ENCODE measurements at regions not wholly inside any gene's neighbourhood (a gene's known extent, or its start where the extent isn't known, plus 50 kb on each side); places are given as distances from the start of the nearest gene placed in this dataset.

DNA sequence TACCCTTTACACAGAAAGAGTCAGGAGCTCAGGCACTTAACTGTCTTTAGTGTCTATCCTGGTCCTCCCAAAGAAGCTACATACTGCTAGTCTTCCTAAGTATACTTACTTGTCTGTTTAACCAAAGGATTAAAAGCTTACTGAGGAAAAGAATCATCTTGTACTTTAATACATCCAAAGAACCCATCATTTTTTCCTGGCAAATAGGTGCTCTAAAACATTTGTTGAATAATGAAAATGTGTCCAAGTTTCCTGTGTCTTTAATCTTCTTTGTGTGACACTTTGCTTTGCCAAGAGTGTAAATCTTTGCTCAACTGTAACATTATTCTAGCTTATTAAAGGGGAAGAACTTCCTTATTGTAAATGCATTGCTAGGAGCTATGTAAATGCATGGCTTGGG, 519.2 kb downstream of the OTOL1 start:
- Mint-ChIP-seq H3K4me1 (ENCODE audit: low read depth) (no peaks in the 10 kb centered on the region), H3K4me3 (no peak overlapping the region), H3K27me3 (no peaks in the 10 kb centered on the region), H3K9me3 (peaks cover 11% of the 10 kb centered on the region), H3K36me3 (ENCODE audit: low read depth) (no peaks in the 10 kb centered on the region), H3K27ac (no peak overlapping the region)
- intact Hi-C loops (cut with micrococcal nuclease) = no loop called here

DNA sequence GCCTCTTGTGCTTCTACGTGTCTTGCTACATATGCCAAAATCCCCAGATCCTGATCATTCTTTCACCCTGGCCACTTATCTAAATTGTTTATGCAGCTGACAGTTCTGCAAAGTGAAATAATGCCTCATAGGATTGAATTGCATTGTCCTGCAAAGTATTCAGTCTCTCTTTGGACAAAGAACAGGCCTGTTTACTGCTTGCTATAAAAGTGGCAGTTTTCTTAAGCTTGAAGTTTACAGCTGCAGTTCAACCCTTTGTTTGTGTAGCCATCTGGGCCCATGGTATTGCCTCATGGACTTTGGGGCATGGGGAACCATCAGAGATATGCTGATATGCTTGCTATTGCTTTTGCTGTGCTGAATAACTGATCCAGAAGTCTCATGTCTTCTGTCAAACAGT, 523.2 kb downstream of the OTOL1 start:
- Mint-ChIP-seq H3K36me3 (ENCODE audit: low read depth) (no peaks in the 10 kb centered on the region), H3K4me1 (ENCODE audit: low read depth) (no peaks in the 10 kb centered on the region), H3K27ac (no peak overlapping the region), H3K9me3 (peaks cover 11% of the 10 kb centered on the region), H3K27me3 (no peaks in the 10 kb centered on the region), H3K4me3 (no peak overlapping the region)
- intact Hi-C loops (cut with micrococcal nuclease) = no loop called here

- no peak overlapping the region for H3K27ac Mint-ChIP-seq
- no peaks in the 10 kb centered on the region for H3K36me3 Mint-ChIP-seq (ENCODE audit: low read depth)
- no peak overlapping the region for H3K4me3 Mint-ChIP-seq
- peaks cover 11% of the 10 kb centered on the region for H3K9me3 Mint-ChIP-seq
- no peaks in the 10 kb centered on the region for H3K4me1 Mint-ChIP-seq (ENCODE audit: low read depth)
- no peaks in the 10 kb centered on the region for H3K27me3 Mint-ChIP-seq
- intact Hi-C loops (cut with micrococcal nuclease) = no loop called here
Measured at GRCh38 chr3:162021206-162021605, 524.6 kb downstream of the OTOL1 start.

DNA sequence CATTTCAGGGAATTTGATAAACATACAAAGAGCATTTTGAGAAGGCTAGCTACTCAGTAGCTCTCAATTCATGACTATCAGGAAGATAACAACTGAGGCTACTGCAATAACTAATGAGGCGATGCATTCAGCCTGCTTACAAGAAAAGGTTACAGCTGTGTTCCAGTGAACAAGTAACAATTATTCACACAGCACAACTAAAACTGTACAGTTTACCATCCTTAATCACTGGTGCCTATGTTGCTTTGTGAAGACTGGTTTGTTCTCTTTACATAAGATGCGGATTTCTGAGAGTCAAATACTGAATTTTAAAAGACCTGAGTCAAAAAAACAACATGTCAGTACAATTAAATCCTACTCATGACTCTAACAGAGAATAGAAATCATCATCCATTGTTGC, 526.3 kb downstream of the OTOL1 start:
- H3K27me3 Mint-ChIP-seq = no peaks in the 10 kb centered on the region

DNA sequence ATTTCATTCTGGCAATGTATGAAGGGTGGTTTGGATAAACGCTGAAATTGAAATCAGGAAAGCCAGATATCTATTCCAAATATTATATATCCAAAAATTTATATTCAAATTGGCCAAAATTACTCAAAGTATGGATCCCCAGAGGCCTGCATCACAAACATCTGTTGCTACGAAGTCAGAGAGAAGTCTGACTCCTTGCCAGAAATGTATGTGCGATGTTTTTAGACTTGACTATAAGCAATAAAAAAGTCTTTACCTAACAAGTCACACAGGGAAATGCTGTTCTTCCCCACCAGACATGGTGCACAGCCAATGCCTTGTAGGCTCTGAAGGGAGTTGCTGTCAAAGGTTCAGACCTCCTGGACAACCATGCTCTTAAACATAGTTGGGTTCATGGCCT, 533.1 kb downstream of the OTOL1 start:
- no peaks in the 10 kb centered on the region for H3K4me1 Mint-ChIP-seq (ENCODE audit: low read depth)
- no peak overlapping the region for H3K27ac Mint-ChIP-seq
- H3K27me3 Mint-ChIP-seq = no peaks in the 10 kb centered on the region
- intact Hi-C loops (cut with micrococcal nuclease) = no loop called here
- H3K9me3 Mint-ChIP-seq = peaks cover 29% of the 10 kb centered on the region
- no peaks in the 10 kb centered on the region for H3K36me3 Mint-ChIP-seq (ENCODE audit: low read depth)
- H3K4me3 Mint-ChIP-seq = no peak overlapping the region

More for the DNA sequence above, 526.3 kb downstream of the OTOL1 start:
- Mint-ChIP-seq H3K4me3 (no peak overlapping the region), H3K27ac (no peak overlapping the region), H3K4me1 (ENCODE audit: low read depth) (no peaks in the 10 kb centered on the region), H3K36me3 (ENCODE audit: low read depth) (no peaks in the 10 kb centered on the region), H3K9me3 (peaks cover 2% of the 10 kb centered on the region)
- intact Hi-C loops (cut with micrococcal nuclease) = no loop called here

DNA sequence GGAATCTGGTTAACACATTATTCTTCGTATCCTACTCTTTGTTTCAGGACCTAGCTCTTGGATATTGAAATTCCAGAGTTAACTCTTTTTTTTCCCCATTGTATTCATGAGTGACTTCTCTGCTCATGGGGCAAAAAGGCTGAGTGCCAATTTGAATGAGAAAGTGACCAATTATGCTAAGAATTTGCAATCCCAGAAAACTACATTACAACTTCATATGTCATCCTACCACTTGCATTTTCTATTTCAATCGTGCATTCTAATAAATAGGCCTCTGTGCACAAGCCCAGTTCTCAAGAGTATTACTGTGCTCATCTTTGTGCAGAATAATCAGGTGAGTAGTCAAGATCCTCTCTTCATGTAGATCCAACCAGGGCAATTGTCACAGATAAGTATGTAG, 537.8 kb downstream of the OTOL1 start:
- intact Hi-C loops (cut with micrococcal nuclease) = no loop called here
- no peaks in the 10 kb centered on the region for H3K4me1 Mint-ChIP-seq (ENCODE audit: low read depth)
- no peak overlapping the region for H3K27ac Mint-ChIP-seq
- H3K27me3 Mint-ChIP-seq = no peaks in the 10 kb centered on the region
- H3K9me3 Mint-ChIP-seq = peaks cover 29% of the 10 kb centered on the region
- H3K36me3 Mint-ChIP-seq (ENCODE audit: low read depth) = no peaks in the 10 kb centered on the region
- H3K4me3 Mint-ChIP-seq = no peak overlapping the region

GRCh38 chr3:162041622-162042021, 545.0 kb downstream of the OTOL1 start:
- H3K4me3 Mint-ChIP-seq = no peak overlapping the region
- H3K27me3 Mint-ChIP-seq = no peaks in the 10 kb centered on the region
- no peaks in the 10 kb centered on the region for H3K4me1 Mint-ChIP-seq (ENCODE audit: low read depth)
- H3K36me3 Mint-ChIP-seq (ENCODE audit: low read depth) = no peaks in the 10 kb centered on the region
- H3K27ac Mint-ChIP-seq = no peak overlapping the region
- peaks cover 24% of the 10 kb centered on the region for H3K9me3 Mint-ChIP-seq
- intact Hi-C loops (cut with micrococcal nuclease) = no loop called here

DNA sequence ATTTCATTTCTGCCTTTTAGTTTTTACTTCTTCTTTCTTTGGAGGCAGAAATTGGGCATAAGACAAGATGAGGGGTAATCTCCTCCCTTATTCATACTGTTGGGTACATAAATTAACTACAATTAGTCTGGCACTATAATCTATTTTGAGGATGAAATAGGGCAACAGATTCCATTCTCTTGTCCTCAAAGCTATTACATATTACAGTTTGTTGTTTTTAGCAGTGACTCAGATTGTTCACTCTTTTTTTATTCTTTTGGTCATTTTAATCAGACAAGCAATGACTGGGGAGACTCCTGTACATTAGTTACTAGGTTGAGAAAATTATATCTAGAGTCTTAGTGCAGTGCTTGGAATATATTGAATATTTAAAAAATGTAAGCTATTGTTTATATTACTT, 556.0 kb downstream of the OTOL1 start:
- Mint-ChIP-seq H3K4me3 (no peak overlapping the region), H3K36me3 (ENCODE audit: low read depth) (no peaks in the 10 kb centered on the region), H3K27ac (no peak overlapping the region)

GRCh38 chr3:162072656-162073164, 576.1 kb downstream of the OTOL1 start:
- intact Hi-C loops (cut with micrococcal nuclease) = no loop called here
- Mint-ChIP-seq H3K9me3 (peaks cover 9% of the 10 kb centered on the region), H3K27me3 (no peaks in the 10 kb centered on the region), H3K36me3 (ENCODE audit: low read depth) (no peaks in the 10 kb centered on the region), H3K4me3 (no peak overlapping the region), H3K27ac (no peak overlapping the region), H3K4me1 (ENCODE audit: low read depth) (no peaks in the 10 kb centered on the region)

More for the DNA sequence above, 556.0 kb downstream of the OTOL1 start:
- intact Hi-C loops (cut with micrococcal nuclease) = no loop called here
- Mint-ChIP-seq H3K4me1 (ENCODE audit: low read depth) (no peaks in the 10 kb centered on the region), H3K9me3 (peaks cover 12% of the 10 kb centered on the region), H3K27me3 (no peaks in the 10 kb centered on the region)

- Mint-ChIP-seq H3K4me1 (ENCODE audit: low read depth) (no peaks in the 10 kb centered on the region), H3K36me3 (ENCODE audit: low read depth) (no peaks in the 10 kb centered on the region), H3K27me3 (no peaks in the 10 kb centered on the region), H3K9me3 (peaks cover 9% of the 10 kb centered on the region), H3K4me3 (no peak overlapping the region), H3K27ac (no peak overlapping the region)
- intact Hi-C loops (cut with micrococcal nuclease) = no loop called here
Measured at GRCh38 chr3:162073422-162073975, 576.9 kb downstream of the OTOL1 start.

DNA sequence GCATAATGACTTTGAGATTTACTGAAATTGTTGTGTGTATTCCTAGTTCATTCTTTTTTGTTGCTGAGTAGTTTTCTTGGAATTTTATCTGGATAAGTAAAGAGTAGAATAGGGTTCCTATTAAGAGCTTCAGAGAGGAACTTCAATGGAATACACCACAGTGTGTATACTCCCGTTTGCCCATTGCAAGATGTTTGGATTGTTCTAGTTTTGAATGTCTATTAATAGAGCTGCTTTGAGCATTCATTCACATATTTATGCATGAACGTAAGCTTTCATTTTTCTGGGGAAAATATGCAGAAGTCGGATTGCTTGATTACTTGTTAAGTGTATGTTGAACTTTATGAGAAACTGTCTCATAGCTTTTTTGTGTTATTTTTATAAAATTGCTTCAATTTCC, 580.5 kb downstream of the OTOL1 start:
- Mint-ChIP-seq H3K9me3 (no peaks in the 10 kb centered on the region), H3K27me3 (no peaks in the 10 kb centered on the region), H3K27ac (no peak overlapping the region), H3K4me3 (no peak overlapping the region), H3K4me1 (ENCODE audit: low read depth) (no peaks in the 10 kb centered on the region), H3K36me3 (ENCODE audit: low read depth) (no peaks in the 10 kb centered on the region)
- intact Hi-C loops (cut with micrococcal nuclease) = no loop called here

GRCh38 chr3:162082516-162082915, 585.9 kb downstream of the OTOL1 start:
- Mint-ChIP-seq H3K9me3 (no peaks in the 10 kb centered on the region), H3K36me3 (ENCODE audit: low read depth) (no peaks in the 10 kb centered on the region), H3K27me3 (no peaks in the 10 kb centered on the region), H3K27ac (no peak overlapping the region), H3K4me3 (no peak overlapping the region), H3K4me1 (ENCODE audit: low read depth) (no peaks in the 10 kb centered on the region)
- intact Hi-C loops (cut with micrococcal nuclease) = no loop called here

GRCh38 chr3:162087361-162087760, 590.8 kb downstream of the OTOL1 start:
- no peak overlapping the region for H3K27ac Mint-ChIP-seq
- no peaks in the 10 kb centered on the region for H3K36me3 Mint-ChIP-seq (ENCODE audit: low read depth)
- H3K4me3 Mint-ChIP-seq = no peak overlapping the region
- intact Hi-C loops (cut with micrococcal nuclease) = no loop called here
- no peaks in the 10 kb centered on the region for H3K4me1 Mint-ChIP-seq (ENCODE audit: low read depth)
- H3K27me3 Mint-ChIP-seq = no peaks in the 10 kb centered on the region
- H3K9me3 Mint-ChIP-seq = no peaks in the 10 kb centered on the region

DNA sequence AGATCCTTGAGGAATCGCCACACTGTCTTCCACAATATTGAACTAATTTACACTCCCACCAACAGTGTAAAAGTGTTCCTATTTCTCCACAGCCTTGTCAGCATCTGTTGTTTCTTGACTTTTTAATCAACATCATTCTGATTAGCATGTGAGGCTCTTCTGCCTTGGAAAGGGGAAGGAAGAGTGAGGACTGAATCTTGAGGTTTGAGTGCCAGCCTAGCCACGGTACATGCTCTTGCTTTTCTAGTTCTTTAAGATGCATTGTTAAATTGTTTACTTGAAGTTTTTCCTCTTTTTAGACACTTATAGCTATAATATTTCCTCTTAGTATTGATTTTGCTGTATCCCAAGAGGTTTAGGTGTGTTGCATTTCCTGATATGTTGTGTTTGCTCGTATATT, 596.1 kb downstream of the OTOL1 start:
- no peak overlapping the region for H3K4me3 Mint-ChIP-seq
- H3K27ac Mint-ChIP-seq = no peak overlapping the region
- no peaks in the 10 kb centered on the region for H3K4me1 Mint-ChIP-seq (ENCODE audit: low read depth)
- no peaks in the 10 kb centered on the region for H3K27me3 Mint-ChIP-seq
- H3K9me3 Mint-ChIP-seq = peaks cover 9% of the 10 kb centered on the region
- no peaks in the 10 kb centered on the region for H3K36me3 Mint-ChIP-seq (ENCODE audit: low read depth)
- intact Hi-C loops (cut with micrococcal nuclease) = no loop called here

GRCh38 chr3:162094301-162094700, 597.7 kb downstream of the OTOL1 start:
- H3K27me3 Mint-ChIP-seq = no peaks in the 10 kb centered on the region
- intact Hi-C loops (cut with micrococcal nuclease) = no loop called here

More at GRCh38 chr3:162094301-162094700, 597.7 kb downstream of the OTOL1 start:
- peaks cover 9% of the 10 kb centered on the region for H3K9me3 Mint-ChIP-seq
- no peak overlapping the region for H3K27ac Mint-ChIP-seq
- H3K4me3 Mint-ChIP-seq = no peak overlapping the region
- H3K4me1 Mint-ChIP-seq (ENCODE audit: low read depth) = no peaks in the 10 kb centered on the region
- H3K36me3 Mint-ChIP-seq (ENCODE audit: low read depth) = no peaks in the 10 kb centered on the region

Measured in dendritic cell treated with granulocyte-macrophage colony-stimulating factor and Interleukin-4, amounts not matched to agents 40 ng/mL and 50 ng/mL, for 4 days (primary cell).